ENCODE measurements at regions not wholly inside any gene's neighbourhood (a gene's known extent, or its start where the extent isn't known, plus 50 kb on each side); places are given as distances from the start of the nearest gene placed in this dataset.

DNA sequence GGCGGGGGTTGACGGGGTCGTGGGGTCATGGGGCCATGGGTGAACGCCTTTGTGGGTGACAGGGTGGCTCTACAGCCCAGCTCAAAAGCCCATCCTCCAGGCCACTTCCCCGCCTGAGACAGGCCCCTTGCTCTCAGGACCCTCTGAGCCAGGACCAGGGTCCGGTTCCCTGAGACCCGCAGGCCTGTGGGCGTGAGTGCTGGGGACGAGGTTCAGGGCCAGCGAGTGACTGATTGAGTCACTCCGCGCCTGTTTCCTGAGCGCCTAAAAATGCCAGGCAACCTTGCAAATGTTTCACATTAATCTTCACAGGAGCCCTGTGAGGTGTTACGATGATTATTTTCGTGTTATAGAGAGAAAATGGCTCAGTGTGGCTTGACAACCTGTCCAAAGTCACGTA, 97.8 kb downstream of the ZNF674 start:
- DNase-seq (ENCODE audit: low spot score) = peak; percentile 1

DNA sequence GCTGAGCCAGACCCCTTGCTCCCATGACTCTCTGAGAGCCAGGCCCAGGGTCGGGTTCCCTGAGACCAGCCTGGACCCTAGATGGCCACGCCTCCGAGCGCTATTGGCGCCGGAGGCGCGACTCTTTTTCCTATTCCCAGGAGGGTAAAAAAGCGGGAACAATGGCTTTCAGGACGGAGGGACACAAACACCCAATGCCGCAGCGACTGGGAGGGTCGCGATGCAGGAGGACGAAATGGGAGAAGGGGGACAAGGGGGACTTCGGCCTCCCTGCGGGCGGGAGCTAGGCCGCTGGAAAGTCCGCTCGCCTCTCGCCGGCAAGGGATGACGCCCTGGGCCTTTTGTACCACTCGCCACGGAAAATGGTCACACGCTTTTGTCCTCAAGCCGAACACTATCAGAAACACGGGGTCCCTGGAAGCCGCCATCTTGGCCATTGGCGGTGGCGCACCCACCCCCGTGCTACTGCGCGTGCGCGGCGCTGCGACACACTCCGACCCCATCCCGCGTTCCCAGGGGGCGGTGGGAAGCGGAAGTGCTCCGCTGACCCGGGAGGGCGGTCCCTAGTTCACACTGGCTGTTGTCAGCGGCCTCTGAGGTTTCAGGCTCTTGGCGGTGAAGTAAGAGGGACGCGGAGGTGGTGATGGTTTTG, 98.4 kb downstream of the ZNF674 start:
- DNase-seq (ENCODE audit: low spot score) = peak; percentile 93

DNA sequence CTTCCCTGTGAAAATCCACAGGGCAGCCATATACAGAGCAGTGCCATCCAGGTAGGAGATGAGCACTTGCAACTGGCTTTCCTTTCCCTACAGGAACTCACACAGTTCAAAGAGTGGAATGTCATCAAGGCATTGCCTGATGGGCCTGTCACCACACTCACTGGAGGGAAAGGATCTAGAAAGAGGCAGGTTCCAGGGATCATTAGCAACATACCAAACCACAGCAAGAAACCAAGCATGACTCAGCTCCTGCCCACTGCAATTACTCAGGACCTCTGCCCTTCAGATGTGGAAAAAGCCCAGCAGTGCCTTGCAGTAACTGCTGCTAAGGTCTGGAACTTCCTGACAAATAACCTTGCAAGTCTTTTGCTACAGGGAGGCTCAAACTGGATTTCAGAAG, 101.2 kb downstream of the ZNF674 start:
- DNase-seq (ENCODE audit: low spot score) = no peak

DNA sequence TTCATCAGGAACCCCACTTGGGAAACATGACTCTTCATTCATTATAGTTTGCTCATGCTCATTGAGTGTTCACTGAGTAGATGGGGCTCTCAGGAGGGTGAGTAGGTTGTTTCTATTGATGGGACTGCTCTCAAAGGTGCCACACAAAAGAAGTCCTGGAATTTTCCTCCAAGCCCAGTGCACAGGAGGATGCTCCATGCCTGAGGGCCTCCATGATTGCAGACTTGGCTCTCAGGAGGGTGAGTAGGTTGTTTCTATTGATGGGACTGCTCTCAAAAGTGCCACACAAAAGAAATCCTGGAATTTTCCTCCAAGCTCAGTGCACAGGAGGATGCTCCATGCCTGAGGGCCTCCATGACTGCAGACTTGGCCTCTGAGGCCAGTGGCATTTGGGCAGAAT, 108.5 kb downstream of the ZNF674 start:
- DNase-seq (ENCODE audit: low spot score) = no peak

DNA sequence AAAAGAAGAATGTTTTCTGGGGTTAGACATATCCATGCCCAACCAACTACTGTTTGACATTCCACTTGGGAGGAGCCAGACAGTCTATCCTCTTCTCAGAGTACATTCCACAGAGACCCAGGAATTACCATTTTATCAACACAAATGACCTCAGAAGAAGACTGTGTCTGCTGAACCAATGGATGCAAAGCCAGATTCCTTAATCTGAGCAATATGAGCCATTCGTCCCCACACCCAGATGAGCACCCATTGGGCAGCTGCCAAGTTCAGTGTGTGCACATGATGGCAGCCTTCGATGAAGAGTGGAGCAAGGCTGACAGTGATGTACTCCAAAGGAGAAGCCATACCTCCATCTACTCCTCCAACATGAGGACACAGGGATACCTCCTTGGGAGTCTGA, 111.3 kb downstream of the ZNF674 start:
- DNase-seq (ENCODE audit: low spot score) = no peak

DNA sequence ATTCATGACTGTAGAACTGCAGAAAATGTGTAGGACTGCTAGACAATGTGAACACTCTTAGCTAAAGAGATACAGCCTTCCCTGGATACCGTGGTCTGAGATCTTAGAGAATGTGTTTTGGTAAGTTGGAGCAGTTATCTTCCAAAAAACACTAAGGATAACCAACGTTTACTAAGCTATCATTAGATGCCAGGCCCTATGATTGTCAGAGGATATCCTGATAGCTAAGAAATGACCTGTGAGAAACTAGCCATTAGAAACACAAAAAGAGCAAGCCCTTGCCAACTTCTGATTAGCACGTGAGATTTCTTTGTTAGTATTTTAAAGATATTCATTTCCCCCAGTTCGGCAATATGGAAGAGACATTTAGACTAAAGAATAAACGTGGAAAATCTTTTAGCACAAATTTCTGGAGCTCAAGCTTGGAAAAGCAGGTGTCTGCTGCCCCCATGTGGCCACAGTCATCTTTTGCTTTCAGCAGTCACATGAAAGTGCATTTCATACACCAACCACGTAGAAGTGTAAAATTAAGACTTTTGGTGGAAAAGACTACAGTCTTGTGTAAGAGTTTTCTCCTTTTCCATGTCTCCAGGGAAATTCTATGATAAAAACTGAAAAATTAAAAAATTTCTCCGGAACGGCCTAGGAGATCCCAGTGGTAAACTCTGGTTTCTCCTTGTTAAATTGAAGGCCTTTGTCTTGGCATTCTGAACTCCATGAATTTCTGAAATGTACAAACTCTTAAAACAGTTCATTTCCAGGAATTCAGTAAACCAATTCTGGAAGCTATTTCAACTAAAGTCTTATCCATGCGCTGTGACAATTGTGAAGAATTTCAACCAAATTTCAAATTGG, 136.4 kb downstream of the ZNF674 start:
- peak; percentile 32 for DNase-seq (ENCODE audit: low spot score)

DNA sequence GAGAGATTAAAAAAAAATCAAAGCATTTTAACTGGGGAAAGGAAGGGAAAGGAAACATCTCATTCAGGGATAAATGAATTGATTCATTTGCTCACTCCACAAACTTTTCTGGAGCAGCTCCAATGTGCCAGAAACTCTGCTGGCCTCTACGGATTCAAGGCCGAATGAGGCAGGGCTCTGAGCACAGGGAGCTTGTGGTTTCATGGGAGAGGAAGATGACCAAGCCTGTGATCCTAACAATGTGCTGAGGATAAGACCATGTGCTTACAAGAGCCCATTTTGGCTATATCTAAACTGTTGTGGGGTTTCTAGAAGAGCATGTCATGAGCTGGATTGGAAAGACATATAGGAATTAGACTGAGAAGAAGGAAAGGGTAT, 137.5 kb downstream of the ZNF674 start:
- DNase-seq (ENCODE audit: low spot score) = no peak

DNA sequence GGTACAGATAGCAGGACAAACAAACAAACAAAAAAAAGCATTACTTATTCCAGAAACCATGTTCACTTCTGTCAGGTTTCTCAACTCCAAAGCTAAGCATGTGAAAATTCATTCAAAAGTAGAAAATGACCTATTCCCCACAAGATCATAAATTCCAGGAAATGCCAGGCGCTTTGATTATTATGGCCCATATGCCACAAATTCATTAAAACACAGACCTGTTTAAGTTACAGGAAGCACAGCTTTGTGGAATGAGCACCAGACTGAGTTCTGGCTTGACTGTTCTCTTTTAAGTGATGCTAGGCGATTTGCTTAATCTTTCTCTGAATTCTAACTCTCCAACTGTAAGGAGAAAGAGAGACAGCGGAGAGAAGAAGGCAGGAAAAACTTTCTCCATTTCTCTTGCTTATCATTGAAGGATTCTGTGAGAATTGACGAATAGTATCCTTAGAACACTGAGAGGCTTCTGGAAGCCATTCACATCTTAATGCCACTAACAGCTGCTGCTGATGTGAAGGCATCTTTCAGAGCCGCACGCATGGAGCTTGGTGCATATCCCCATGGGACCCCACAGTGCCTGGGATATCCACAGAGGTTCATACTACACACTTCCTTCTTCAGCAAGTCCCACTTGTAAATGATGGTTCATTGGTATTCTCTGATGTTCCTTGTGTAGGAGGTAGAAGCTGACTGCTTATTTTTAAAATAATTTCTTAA, 138.0 kb downstream of the ZNF674 start:
- no peak for DNase-seq (ENCODE audit: low spot score)

DNA sequence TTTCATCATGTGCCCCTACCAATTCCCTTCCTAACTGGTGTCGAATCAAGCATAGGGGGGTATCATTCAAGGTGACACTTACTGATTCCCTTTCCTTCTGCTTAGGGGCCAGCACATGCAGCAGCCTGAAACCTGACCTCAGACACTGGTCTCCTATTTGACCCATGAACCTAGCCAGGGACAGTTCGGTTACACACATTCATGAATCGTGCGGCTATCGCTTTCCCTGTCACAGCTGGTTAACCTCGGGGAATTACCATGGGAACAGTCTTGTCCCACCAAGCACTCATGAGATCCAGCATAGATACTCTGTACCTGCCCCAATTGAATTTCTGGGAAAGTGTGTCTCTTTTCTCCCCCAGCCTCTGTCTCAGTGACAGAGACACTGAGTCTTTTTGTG, 140.4 kb downstream of the ZNF674 start:
- no peak for DNase-seq (ENCODE audit: low spot score)

DNA sequence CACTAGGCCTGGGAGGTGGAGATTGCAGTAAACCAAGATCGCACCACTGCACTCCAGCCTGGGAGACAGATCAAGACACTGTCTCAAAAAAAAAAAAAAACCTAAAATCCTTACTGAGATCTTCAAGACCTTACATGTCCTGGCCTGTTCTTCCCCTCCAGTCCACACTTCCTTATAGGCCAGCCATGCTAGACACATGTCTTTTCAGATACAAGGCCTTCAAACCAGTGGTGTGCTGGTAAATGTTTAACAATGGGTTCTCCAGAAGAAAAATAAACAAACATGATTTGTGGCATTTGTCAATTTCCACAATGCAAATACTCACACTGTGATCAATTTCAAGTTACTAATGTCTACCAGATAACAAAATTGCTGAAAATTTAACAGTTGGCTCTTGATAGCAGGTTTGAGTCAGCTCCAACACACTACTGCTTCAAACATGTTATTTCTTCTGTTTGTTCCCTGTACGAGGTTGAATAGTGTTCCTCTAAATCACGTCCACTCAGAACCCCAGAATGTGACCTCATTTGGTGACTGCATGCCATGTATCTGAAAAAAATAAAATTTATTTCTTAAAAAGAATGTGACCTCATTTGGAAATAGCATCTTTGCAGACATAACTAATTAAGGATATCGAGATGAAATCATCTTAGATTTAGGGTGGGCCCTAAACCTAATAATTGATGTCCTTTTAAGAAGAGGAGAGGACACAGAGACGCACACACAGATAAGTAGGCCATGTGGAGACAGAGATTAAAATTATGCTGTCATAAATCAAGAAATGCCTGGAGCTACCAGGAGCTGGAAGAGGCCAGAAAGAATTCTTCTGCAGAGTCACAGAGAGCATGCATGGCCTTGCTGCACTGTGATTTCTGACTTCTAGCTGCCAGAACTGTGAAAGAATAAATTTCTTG, 144.4 kb downstream of the ZNF674 start:
- no peak for DNase-seq (ENCODE audit: low spot score)

DNA sequence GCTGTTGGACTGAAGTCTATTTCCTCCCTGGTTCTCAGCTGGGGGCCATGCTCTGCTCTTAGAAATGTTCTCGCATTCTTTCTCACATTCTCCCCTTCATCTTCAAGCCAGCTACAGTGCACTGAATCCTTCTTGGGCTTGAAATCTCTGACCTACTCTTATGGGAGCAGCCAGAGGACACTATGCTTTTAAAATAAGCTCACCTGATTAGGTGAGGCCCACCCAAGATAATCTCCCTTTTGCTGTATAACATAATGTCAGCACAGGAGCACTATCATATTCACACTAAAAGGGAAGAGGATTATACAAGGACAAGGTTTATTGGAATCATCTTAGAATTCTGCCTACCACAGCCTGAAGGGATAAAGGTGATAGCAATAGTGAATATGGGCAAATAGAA, 146.3 kb downstream of the ZNF674 start:
- no peak for DNase-seq (ENCODE audit: low spot score)

DNA sequence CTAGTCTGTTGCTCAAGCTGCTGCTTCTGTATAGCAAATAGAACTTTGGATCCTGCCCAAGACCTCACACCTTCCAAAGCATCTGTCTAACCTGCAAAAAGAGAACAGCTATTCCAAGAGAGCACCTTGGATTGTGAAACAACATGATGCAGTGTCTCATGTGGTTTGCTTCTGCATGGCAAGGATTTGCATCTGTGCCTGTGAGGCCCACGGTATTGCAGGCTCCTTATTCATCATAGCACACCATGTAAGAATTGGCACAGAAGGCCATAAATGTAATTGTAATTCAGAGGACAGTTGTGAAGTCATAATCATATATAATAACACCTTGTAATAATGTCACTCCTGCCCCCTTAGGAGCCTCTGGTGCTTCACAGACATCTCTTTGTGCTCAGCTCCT, 147.1 kb downstream of the ZNF674 start:
- no peak for DNase-seq (ENCODE audit: low spot score)

DNA sequence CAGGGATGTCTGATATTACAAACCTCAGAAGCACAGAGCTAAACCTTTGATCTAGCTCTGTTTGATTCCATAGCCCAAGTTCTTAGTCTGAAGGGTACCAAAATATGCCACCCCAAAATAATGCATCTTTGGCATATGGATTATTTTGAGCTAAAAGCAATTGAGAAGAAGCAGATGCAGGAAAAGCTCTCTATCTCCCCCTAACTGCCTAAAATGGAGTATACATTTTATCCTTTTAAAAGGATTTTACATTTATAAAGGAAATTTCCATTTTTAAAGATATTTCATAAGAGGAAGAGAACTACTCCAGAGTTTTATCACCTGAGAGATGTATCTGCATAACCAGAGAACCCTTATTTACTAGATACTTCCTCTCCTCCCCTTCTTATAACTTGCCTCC, 158.7 kb downstream of the ZNF674 start:
- DNase-seq (ENCODE audit: low spot score) = no peak

DNA sequence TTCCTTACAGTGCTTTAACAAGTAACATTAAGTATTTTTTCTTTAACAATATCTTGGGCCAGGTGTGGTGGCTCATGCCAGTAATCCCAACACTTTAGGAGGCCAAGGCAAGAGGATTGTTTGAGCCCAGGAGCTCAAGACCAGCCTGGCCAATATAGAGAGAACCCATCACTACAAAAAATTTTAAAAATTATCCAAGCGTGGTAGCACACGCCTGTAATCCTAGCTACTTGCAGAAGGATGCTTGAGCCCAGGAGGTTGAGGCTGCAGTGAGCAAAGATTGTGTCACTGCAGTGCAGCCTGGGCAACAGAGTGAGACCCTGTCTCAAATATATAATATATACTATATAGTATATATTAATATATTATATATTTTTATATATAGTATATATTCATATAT, 162.2 kb downstream of the ZNF674 start:
- no peak for DNase-seq (ENCODE audit: low spot score)

DNA sequence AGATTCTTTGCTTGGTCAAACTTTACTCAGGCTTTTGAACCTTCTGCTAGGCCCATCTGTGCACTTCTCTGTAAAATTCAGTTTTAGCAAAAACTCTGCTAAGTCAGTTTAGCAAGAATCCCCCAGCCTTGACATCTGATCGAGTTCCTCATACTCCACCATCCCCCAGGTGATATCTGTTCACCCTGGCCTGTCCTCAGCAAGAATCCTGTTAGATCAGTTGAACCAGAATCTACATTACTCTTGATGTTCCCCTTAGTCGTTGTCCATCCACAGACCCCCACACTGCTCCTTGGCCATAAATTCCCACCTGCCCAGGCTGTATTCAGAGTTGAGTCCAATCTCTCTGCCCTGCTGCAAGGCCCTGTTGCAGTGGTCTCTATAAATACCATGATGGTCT, 162.6 kb downstream of the ZNF674 start:
- no peak for DNase-seq (ENCODE audit: low spot score)

DNA sequence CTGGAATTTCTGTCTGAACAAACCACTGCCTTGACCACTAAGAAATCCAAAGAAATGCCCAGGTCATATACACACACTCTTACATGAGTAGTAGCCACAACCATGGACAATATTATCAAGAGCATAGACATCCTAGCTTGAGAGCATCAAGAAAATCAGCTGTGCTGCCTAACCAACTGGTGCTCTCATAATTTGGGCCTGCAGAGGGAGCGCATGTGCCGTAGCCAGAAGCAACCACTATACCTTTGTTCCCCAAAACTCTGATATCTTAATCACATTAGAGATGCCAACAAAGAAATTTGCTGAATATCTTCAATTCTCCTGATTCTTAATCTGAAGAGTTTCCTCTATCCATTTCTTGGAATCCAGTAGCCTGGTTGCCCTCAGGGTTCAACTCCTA, 163.6 kb downstream of the ZNF674 start:
- peak; percentile 3 for DNase-seq (ENCODE audit: low spot score)

DNA sequence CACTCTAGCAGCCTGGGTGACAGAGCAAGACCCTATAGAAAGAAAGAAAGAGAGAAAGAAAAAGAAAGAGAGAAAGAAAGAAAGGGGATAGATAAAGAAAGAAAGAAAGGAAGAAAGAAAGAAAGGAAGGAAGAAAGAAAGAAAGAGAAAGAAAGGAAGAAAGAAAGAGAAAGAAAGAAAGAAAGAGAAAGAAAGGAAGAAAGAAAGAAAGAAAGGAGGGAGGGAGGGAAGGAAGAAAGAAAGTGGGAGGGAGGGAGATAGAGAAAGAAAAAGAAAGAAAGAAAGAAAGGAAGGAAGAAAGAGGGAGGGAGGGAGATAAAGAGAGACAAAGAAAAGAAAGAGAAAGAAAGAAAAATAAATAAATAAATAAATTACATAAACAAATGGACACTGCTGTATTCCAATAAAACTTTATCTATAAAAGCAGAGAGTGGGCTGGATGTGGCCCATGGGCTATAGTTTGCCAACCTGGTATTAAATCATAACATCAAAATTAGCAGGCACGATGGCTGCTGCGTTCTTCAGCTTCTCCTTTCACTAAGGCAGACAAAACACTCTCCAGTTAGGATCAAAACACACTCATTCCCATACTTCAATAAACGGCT, 165.0 kb downstream of the ZNF674 start:
- DNase-seq (ENCODE audit: low spot score) = no peak

DNA sequence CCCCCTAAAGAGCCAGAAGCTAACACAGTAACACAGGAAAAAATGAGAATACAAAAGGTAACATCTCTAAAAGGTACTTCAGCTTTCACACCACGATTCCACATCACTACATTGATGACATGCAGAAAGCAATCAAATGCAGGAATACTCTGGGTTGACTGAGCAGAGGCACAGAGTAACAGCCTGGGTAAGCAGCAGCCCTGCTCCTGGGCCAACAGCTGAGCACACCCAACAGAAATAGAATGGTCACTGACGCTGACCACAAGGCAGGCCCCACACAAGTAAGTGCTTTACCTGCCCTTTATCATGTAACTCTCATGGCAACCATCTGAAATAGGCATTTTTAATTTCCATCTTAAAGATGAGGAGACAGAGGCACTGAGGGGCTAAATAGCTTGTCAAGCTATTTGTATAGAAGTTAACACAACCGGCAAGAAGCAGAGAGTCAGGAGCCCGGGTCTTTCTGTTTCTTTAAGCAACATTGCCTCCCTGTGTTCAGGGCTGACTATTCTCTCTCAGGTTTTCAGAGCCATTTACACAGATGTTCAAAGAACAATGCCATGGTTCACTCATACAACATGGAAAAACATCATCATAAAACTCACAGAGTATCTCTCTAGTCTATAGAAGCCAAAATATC, 168.9 kb downstream of the ZNF674 start:
- DNase-seq (ENCODE audit: low spot score) = no peak

DNA sequence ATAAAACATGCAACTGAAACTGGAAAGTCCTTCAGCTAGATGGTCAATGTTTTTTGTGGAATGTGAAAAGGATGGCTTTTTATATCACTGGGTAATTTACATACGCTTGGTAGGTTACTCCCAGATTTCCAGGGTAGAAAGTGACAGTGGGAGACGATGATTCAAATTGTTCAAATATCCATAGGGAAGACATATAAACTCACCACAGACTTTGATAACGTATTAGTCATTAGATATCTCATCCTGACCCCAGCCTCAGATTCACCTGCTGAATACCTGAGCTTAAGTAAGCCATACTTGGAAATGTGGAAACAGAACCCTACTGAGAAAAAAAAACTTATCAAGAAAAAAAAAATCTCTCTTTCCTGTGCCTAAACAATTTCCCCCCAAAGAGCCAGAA, 169.4 kb downstream of the ZNF674 start:
- DNase-seq (ENCODE audit: low spot score) = no peak

DNA sequence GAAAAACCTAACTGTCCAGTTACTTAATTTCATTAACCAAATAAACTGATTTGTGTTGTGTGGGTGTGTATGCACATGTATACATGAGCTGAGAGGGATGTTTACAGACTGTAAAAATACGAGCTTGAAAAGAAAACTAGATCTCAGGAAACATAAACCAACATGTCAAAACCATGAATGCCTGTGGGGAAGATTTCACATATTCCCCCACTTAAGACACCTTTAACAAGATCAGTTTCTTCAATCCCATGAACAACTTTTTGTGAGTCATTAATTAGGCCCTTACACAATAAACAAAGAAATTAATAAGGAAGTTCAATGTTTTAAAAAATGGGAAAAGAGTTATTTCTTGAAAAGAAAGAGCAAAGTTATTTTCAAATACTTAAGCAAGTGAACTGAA, 170.8 kb downstream of the ZNF674 start:
- no peak for DNase-seq (ENCODE audit: low spot score)

DNA sequence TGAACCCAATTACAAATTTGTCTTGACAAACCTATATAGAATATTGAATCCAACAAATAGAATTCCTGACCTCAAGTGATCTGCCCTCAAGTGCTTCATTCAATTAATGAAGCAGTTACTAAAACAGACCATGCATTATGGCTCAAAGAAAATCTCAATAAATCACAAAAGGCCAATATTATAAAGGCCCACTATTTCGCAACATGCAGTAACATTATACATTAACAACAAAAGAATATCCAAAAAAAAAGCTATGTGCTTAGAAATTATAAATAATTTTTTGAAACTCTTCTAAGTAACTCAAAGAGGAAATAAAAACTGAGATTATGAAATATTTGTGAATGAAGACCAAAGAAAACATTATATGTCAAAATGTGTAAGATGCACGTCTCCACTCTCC, 177.7 kb downstream of the ZNF674 start:
- no peak for DNase-seq (ENCODE audit: low spot score)

Data from germinal center (tissue), 1 donor.